ENCODE measurements at regions not wholly inside any gene's neighbourhood (a gene's known extent, or its start where the extent isn't known, plus 50 kb on each side); places are given as distances from the start of the nearest gene placed in this dataset.

DNA sequence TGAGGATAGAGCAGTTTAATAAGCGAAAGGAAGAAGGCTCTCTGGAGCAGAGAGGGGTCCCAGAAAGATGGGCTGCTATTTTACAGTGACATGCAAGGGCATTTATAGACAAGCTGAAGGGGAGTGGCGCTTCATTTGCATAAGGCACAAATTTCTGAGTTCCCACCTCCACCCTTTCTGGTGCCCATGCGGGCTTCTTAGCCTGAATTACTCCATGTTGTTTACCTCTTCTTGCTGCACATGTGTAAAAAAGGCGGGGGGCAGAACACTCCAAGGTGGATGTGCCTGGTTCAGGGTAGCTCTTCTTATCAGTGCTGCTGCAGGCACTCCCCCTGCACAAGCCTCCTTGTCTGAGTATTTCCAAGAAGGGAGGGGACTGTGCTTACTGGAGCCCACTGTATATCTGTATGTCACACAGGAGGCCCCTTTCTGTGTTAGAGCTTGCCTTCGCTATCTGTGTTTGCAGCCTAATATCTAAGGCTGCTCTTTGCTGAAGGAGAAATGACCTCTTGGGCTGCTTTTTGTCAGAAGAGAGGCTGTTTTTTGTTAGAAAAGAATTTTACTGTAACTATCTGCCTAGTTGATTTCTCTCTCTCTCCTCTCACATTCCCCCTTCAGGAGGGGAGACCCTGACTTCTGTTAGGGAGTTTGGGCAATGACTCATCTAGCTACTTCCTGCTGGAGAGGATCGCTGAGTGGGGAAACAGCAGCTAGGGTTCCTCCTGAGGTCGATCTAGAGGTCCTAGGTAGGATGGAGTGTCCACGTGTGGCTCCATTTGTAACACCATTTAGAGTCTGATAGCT lies 1057.0 kb upstream of the CNTN5 start:
- TF ChIP-seq, protein P1, sequence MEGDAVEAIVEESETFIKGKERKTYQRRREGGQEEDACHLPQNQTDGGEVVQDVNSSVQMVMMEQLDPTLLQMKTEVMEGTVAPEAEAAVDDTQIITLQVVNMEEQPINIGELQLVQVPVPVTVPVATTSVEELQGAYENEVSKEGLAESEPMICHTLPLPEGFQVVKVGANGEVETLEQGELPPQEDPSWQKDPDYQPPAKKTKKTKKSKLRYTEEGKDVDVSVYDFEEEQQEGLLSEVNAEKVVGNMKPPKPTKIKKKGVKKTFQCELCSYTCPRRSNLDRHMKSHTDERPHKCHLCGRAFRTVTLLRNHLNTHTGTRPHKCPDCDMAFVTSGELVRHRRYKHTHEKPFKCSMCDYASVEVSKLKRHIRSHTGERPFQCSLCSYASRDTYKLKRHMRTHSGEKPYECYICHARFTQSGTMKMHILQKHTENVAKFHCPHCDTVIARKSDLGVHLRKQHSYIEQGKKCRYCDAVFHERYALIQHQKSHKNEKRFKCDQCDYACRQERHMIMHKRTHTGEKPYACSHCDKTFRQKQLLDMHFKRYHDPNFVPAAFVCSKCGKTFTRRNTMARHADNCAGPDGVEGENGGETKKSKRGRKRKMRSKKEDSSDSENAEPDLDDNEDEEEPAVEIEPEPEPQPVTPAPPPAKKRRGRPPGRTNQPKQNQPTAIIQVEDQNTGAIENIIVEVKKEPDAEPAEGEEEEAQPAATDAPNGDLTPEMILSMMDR (IDR thresholded peaks at IDR 0.05; ENCODE audit: insufficient read depth, low read length, poor library complexity, severe bottlenecking), result no peak
- TF ChIP-seq EZH2phosphoT487 (conservative IDR thresholded peaks at IDR 0.05; ENCODE audit: low read length), result no peak
